ENCODE measurements at regions not wholly inside any gene's neighbourhood (a gene's known extent, or its start where the extent isn't known, plus 50 kb on each side); places are given as distances from the start of the nearest gene placed in this dataset.

- TF ChIP-seq POLR2AphosphoS5 (IDR thresholded peaks at IDR 0.05; ENCODE audit: borderline replicate concordance, low read depth, low read length) (no peak), EZH2 (IDR thresholded peaks at IDR 0.05) (no peak), FOXP2 (optimal IDR thresholded peaks at IDR 0.05; ENCODE audit: control extremely low read depth, extremely low read length, insufficient read depth) (no peak)
These were observed 74.5 kb downstream of the ZIC5 start for GRCh38 chr13:99897076-99897440.

Measured in SK-N-MC (cell line).